ENCODE measurements at regions not wholly inside any gene's neighbourhood (a gene's known extent, or its start where the extent isn't known, plus 50 kb on each side); places are given as distances from the start of the nearest gene placed in this dataset.

DNA sequence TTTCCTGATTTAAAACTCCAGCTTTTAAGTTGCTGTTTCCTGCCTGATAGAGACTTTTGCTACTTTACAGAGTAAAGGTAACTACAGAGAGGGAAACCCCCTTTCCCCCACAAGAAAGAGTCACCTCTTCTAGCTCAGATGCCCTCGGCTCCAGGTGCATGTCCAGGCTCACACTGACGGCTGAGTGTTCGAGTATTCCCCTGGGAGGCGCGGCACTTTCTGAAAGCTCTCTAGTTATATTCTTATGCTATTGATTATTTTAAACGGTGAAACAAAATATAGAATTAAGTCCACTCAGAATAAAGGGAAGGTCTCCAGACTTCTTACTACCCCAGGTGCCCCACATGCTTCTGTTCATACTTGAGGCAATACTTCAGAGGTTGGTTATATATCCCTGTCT is 160.3 kb upstream of the FMN2 start:
- TF ChIP-seq, protein P1, sequence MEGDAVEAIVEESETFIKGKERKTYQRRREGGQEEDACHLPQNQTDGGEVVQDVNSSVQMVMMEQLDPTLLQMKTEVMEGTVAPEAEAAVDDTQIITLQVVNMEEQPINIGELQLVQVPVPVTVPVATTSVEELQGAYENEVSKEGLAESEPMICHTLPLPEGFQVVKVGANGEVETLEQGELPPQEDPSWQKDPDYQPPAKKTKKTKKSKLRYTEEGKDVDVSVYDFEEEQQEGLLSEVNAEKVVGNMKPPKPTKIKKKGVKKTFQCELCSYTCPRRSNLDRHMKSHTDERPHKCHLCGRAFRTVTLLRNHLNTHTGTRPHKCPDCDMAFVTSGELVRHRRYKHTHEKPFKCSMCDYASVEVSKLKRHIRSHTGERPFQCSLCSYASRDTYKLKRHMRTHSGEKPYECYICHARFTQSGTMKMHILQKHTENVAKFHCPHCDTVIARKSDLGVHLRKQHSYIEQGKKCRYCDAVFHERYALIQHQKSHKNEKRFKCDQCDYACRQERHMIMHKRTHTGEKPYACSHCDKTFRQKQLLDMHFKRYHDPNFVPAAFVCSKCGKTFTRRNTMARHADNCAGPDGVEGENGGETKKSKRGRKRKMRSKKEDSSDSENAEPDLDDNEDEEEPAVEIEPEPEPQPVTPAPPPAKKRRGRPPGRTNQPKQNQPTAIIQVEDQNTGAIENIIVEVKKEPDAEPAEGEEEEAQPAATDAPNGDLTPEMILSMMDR (optimal IDR thresholded peaks at IDR 0.05 in 1 of 3, IDR thresholded peaks at IDR 0.05 in 1 of 3, conservative IDR thresholded peaks at IDR 0.05 in 1 of 3; ENCODE audit: extremely low read depth in 1 of 3, insufficient read depth in 2 of 3, low read length in 3 of 3), result no peak
- no peak for TF ChIP-seq EZH2 (IDR thresholded peaks at IDR 0.05; ENCODE audit: low read length)

All from keratinocyte (primary cell).